A673 (cell line): ENCODE measurements at regions not wholly inside any gene's neighbourhood (a gene's known extent, or its start where the extent isn't known, plus 50 kb on each side); places are given as distances from the start of the nearest gene placed in this dataset.

ENCODE experiments used
- BruUV-seq: library from RNA; stranded (reverse); fragments of 400-500 nt; replicated peaks from 2 replicates; lab custom pipeline; 2021; lab: Mats Ljungman, UMichigan
- CTCF ChIA-PET: fragments of 300-600 bp; sonication (Branson Sonifier 250); formaldehyde crosslinking; loops from one replicate; lab custom pipeline; 2022; ENCODE audit warnings: antibody characterized with exemption; lab: Charles Lee
- POLR2A ChIA-PET: fragments of 300-600 bp; sonication (Branson Sonifier 250); formaldehyde crosslinking; loops from one replicate; lab custom pipeline; 2022; ENCODE audit warnings: antibody characterized with exemption; ENCODE audit not compliant: low non-redundant PET; lab: Charles Lee
- DNase-seq: peaks from one replicate; pipeline ENCODE4 v3.0.0-alpha.2; 2015; ENCODE audit warnings: low spot score
- H3K27ac ChIP-seq: fragments of 200-600 bp; sonication (generic); 2 replicates; pipeline ENCODE4 v1.5.1; 2016; ENCODE audit warnings: mixed run types, low read depth, mild to moderate bottlenecking, mixed read lengths, antibody characterized with exemption, low read length; ENCODE audit not compliant: poor library complexity, severe bottlenecking
- H3K27me3 ChIP-seq: fragments of 200-600 bp; sonication (generic); replicated peaks from 2 replicates; pipeline ENCODE4 v1.6.1; 2017; ENCODE audit warnings: mixed run types, low read depth, mild to moderate bottlenecking, mixed read lengths, antibody characterized with exemption, low read length; ENCODE audit not compliant: insufficient read depth, poor library complexity
- H3K36me3 ChIP-seq: fragments of 200-600 bp; sonication (generic); 2 replicates; pipeline ENCODE4 v1.6.1; 2016; ENCODE audit warnings: mixed run types, mild to moderate bottlenecking, mixed read lengths, antibody characterized with exemption, low read length; ENCODE audit not compliant: insufficient read depth, poor library complexity, severe bottlenecking
- H3K4me1 ChIP-seq: fragments of 200-600 bp; sonication (generic); 2 replicates; pipeline ENCODE4 v1.6.1; 2017; ENCODE audit warnings: mixed run types, mild to moderate bottlenecking, mixed read lengths, antibody characterized with exemption, low read length; ENCODE audit not compliant: insufficient read depth, poor library complexity, severe bottlenecking
- H3K4me3 ChIP-seq: fragments of 200-600 bp; sonication (generic); 2 replicates; pipeline ENCODE4 v1.5.1; 2016; ENCODE audit warnings: low read depth, mixed run types, mild to moderate bottlenecking, mixed read lengths, low read length; ENCODE audit not compliant: poor library complexity, severe bottlenecking
- H3K9me3 ChIP-seq: fragments of 200-600 bp; sonication (generic); 2 replicates; pipeline ENCODE4 v1.6.1; 2016; ENCODE audit warnings: mixed run types, low read depth, mild to moderate bottlenecking, mixed read lengths, antibody characterized with exemption, low read length; ENCODE audit not compliant: poor library complexity, severe bottlenecking
- EZH2 ChIP-seq: fragments of 200-600 bp; sonication (generic); IDR thresholded peaks from 2 replicates; pipeline ENCODE4 v1.6.1; 2017; ENCODE audit warnings: borderline replicate concordance, low read depth, mild to moderate bottlenecking, mixed read lengths, antibody characterized with exemption, low read length; ENCODE audit not compliant: poor library complexity, severe bottlenecking
- intact Hi-C: fragments of 100-400 bp; cut with micrococcal nuclease; formaldehyde crosslinking; loops from one replicate; pipeline ENCODE4 v1.10.0; 2022; ENCODE audit not compliant: unreplicated experiment
- TF ChIP-seq, protein P1 (sequence below): fragments of 300-800, 200-600 bp; sonication (generic); conservative IDR thresholded peaks from 2 replicates; pipeline ENCODE4 v1.5.1; 2017; ENCODE audit warnings: low read depth, mild to moderate bottlenecking, antibody characterized with exemption, low read length, moderate library complexity, mixed read lengths

DNA sequence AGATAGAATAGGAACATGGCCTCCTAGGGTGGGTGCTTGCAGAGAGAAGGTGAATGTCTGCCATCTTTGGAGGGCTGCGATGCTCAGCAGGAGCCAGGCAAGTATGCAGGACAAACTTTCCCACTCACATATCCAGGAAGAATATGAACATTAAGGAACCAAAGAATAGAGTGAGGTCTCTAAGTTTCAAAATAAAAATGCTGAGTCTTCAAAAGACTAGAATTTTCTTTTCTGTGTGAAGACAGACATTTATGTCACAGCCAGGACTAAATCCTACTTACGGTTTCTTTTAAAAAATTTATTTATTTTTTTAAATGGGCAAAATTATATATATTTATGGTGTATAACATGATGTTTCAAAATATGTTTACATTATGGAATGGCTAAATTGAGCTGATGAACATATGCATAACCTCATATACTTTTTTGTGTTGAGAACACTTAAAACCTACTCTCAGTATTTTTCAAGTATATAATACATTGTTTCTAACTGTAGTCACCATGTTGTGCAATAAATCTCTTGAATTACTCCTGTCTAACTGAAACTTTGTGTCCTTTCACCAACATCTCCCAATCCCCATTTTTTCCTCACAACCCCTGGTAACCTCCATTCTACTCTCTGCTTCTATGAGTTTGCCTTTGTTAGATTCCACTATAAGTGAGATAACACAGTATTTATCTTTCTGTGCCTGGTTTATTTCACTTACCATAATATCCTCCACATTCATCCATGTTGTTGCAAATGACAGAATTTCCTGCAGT, 177.8 kb upstream of the HAND2 start:
- Histone ChIP-seq H3K9me3 (no peaks in the 10 kb centered on the region), H3K27ac (no peak overlapping the region), H3K36me3 (no peaks in the 10 kb centered on the region), H3K4me1 (peaks cover 6% of the 10 kb centered on the region), H3K4me3 (no peak overlapping the region), H3K27me3 (no peaks in the 10 kb centered on the region)
- no TSS peak for BruUV-seq
- ChIA-PET POLR2A (no interaction called here), CTCF (no interaction called here)
- no peak for TF ChIP-seq EZH2
- TF ChIP-seq, protein P1, sequence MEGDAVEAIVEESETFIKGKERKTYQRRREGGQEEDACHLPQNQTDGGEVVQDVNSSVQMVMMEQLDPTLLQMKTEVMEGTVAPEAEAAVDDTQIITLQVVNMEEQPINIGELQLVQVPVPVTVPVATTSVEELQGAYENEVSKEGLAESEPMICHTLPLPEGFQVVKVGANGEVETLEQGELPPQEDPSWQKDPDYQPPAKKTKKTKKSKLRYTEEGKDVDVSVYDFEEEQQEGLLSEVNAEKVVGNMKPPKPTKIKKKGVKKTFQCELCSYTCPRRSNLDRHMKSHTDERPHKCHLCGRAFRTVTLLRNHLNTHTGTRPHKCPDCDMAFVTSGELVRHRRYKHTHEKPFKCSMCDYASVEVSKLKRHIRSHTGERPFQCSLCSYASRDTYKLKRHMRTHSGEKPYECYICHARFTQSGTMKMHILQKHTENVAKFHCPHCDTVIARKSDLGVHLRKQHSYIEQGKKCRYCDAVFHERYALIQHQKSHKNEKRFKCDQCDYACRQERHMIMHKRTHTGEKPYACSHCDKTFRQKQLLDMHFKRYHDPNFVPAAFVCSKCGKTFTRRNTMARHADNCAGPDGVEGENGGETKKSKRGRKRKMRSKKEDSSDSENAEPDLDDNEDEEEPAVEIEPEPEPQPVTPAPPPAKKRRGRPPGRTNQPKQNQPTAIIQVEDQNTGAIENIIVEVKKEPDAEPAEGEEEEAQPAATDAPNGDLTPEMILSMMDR: no peak
- intact Hi-C loops: no loop called here
- DNase-seq: no peak

- no peaks in the 10 kb centered on the region for H3K9me3 ChIP-seq
- no peaks in the 10 kb centered on the region for H3K36me3 ChIP-seq
- ChIA-PET CTCF (no interaction called here), POLR2A (no interaction called here)
- peaks cover 15% of the 10 kb centered on the region for H3K4me1 ChIP-seq
- H3K4me3 ChIP-seq: no peak overlapping the region
- H3K27ac ChIP-seq: no peak overlapping the region
- no peak for TF ChIP-seq EZH2
- TF ChIP-seq, protein P1: no peak
- no TSS peak for BruUV-seq
- H3K27me3 ChIP-seq: no peaks in the 10 kb centered on the region
- DNase-seq: no peak
- intact Hi-C loops: no loop called here
These were observed 174.2 kb upstream of the HAND2 start for GRCh38 chr4:173704201-173704600.

GRCh38 chr4:173703021-173703420, 173.0 kb upstream of the HAND2 start:
- Histone ChIP-seq H3K27me3 (no peaks in the 10 kb centered on the region), H3K4me3 (no peak overlapping the region), H3K9me3 (no peaks in the 10 kb centered on the region), H3K36me3 (no peaks in the 10 kb centered on the region), H3K27ac (no peak overlapping the region), H3K4me1 (peaks cover 18% of the 10 kb centered on the region)
- intact Hi-C loops: no loop called here
- POLR2A ChIA-PET: no interaction called here
- DNase-seq: no peak
- CTCF ChIA-PET: no interaction called here
- BruUV-seq: no TSS peak
- no peak for TF ChIP-seq EZH2
- TF ChIP-seq, protein P1: no peak
